GM03348 (cell line): ENCODE measurements at regions not wholly inside any gene's neighbourhood (a gene's known extent, or its start where the extent isn't known, plus 50 kb on each side); places are given as distances from the start of the nearest gene placed in this dataset.

Source experiments
- DNase-seq: peaks from one replicate; pipeline ENCODE4 v3.0.0; 2012; ENCODE audit warnings: low spot score

DNA sequence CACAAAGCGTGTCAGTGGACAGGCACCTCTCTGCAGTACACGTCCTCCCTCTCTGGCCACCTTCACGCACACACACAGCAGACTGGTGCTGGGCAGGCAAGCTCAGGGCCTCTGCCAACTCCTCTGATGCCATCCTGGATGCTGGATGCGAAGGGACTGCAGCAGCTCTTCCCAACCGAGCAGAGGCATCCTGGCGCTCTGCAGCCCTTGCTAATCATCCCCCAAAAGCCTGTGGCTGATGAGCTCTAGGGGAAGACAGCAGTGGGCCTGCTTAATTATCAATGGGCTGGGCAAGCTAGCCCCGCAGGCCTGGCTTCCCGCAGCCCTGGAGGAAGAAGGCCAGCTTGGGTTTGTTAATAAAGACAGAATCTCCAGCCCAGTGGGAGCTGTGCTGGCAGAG, 71.3 kb upstream of the TEX51 start:
- DNase-seq, result no peak

DNA sequence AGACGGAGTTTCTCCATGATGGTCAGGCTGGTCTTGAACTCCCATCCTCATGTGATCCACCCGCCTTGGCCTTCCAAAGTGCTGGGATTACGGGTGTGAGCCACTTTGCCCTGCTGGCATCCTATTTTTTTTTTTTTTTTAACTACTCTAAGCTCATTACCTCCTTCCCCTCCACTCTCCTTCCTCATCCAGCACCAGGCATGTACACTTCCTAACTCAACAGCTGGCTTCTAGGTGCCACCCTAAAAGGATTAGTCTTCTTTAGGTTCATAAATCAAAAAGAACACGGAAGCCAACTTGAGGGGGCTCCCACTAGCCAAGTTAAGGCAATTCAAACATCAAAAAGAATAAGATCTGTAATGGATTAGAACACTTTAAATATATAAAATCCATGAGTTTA, 70.6 kb upstream of the TEX51 start:
- DNase-seq, result no peak

GRCh38 chr2:126828491-126828890, 70.2 kb upstream of the TEX51 start:
- no peak for DNase-seq

DNA sequence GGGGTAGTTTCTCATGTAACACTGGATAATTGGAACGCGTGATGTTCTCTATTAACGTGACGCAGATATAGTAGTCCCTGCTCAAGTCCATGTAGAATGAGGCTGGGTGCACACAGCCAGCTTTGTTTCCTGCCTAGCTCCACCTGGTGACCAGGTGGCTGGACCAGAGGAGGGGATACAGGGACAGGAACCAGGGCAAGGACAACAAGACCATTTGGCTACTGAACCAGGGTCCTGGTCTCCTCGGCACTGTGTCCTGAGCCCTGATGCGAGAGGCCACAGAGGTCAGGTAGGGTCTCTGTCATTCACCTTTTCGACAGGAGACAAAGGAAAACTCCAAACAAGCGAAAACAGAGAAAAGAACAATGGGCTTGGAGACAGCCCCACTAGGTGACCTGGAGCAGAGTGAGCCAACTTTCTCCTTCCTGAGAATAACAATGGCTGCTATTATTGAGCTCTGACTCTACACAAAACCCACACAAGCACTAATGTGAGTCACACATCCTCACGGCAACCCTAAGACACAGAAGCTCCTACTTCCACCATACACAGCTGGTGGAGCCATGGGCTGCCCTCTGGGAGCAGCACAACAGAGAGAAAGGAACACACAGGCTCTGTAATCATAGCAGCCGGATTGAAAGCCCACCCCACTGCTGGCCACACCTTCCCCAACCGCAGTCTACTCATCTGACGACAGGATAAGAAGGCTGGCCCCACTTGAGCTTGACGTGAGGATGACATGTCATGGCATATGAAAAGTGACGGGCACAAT, 67.3 kb upstream of the TEX51 start:
- no peak for DNase-seq

- DNase-seq, result no peak
Observed at GRCh38 chr2:126832014-126832413, 66.7 kb upstream of the TEX51 start.

DNA sequence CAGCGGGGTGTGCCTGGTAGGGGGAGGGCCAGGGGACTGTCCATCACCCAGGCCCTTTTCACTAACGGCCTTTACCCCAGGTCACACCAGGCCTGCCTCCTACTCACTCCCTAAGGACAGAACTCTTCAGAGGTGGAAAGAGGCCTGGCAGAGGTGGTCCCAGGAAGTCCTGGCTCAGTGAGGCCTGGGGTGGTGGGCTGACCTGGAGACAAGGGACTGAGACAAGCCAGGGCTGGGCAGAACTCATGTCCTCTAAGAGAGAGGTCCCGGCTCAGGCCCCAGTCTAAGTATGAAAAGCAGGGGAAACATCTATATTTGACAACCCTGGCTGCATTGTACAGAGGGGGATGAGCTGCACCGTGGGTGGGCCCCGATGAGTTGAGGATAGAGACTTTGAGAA, 65.9 kb upstream of the TEX51 start:
- DNase-seq, result no peak

DNA sequence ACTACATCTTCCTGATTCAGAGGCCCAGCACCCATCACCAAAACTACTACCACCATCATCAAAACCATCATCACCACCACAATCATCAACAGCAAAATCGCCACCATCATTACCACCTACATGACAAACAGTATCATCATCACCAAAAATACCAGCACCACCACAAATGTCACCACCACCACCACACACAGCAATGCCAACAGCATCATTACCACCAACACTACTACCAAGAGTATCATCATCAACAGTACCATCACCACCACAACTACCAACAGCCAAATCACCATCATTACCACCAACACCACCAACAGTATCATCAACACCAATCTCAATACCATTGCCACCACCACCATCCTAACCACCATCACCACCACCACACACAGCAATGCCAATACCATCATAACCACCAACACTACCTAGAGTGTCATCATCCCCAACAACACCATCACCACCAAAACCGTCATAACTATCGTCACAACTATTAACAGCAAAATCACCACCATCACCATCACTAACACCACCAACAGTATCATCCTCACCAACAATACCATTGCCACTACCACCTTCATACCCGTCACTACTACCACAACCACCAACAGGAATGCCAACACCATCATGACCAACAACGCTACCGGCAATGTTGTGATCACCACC, 64.6 kb upstream of the TEX51 start:
- no peak for DNase-seq

DNA sequence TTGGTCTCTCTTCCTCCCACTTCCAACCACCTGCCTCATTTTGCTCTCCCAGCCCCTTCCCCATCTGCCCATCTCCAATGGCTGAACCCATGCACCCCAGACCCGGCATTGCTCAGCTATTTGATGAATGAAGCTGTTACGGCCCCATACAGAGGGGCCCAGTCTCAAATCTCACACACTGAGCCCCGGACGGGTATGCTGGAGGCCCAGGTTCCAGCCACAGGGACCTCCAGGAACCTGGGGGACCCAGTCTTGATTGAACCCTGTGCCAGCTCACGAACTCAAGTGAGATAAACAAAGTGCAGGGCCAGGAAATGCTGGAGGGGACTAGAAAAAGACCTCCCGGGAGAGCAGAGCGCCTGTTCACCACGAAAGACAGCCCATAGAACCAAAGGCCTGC, 63.4 kb upstream of the TEX51 start:
- no peak for DNase-seq

GRCh38 chr2:126835831-126836230, 62.9 kb upstream of the TEX51 start:
- DNase-seq, result no peak

DNA sequence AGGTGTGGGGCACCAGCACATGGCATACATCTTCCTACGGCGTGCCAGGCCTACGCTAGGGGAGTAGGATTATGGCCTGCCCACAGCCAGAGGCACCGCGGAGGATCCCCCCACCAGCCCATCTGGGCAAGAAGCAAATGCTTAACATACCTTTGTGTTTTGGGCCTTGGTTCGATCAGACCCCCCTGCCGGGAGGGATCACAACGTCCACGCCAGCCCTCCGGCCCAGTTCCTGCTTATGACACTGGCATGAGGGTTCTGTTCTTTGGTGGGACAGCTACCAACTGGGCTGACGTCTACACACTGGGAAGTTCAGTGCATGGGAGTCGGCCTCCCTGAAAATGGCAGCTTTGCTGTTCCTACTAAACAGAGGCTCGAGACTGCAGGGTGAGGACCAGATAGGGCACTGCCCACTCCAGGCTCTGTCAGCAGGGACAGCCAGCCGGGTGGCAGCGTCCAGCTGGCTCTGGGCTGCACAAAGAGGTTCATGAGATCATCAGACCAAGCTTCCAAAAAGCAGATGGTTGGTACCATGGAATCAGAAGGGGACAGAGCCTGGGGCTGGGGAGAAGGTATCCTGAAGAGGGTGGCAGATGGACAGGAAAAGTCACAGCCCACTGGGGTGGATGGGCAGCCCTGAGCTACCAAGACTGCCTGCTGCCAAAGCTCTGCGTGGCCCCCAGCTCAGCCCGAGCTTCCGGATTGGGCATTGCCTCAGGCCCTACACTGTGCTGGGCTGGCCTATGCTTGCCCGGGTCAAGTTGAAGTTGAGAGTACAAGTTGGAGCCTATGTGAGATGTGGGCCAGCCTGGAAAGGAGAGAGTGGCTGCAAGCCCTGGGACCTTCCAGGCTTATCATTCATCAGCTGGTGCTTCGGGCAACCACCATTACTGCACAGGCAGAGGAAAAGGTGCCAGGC, 61.7 kb upstream of the TEX51 start:
- no peak for DNase-seq

DNA sequence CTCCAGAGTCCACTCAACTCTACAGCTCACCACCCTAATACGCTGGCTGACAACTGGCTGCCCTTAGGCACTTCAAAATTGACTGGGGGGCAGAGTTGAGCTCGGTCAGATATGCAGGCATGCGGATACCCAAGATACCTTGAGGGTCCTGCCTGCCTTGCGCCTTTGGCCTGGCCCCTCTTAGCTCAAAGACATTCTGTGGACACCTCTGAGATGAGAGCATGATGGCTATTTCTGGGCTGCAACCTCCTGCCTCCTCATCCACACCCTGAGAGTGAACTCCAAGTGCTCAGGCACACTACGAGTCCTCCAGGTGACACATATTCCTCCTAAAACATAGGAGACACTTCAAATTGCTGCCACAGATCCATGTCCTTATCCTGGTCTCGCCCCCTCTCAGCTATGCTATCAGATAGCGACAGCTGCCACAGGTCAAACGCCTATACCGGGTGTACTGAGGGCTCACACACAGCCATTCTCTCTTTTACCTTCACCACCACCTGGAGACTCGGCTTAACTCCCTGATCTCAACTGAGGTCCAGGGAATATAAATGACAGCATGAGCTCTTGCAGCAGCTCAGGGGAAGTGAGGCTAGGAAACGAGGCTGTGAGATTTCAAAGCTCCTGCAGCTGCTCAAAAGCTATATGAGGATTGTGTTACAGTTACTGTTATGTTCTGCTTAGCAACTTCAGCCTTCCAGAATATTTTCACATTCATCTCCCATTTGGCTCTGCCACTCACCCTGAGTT, 60.5 kb upstream of the TEX51 start:
- DNase-seq, result no peak

DNA sequence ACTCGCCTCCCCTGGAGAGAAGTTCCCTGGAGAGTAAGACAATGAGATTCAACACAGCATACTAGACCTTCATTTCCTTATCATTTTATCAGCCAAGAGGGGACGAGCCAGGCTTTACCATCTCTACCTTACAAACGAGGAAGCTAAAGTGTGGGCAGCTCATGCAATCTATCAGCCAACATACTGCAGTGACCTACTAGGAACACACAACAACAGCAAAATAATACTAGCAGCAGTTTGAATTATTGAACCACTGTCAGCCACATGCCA, 60.0 kb upstream of the TEX51 start:
- DNase-seq, result no peak

DNA sequence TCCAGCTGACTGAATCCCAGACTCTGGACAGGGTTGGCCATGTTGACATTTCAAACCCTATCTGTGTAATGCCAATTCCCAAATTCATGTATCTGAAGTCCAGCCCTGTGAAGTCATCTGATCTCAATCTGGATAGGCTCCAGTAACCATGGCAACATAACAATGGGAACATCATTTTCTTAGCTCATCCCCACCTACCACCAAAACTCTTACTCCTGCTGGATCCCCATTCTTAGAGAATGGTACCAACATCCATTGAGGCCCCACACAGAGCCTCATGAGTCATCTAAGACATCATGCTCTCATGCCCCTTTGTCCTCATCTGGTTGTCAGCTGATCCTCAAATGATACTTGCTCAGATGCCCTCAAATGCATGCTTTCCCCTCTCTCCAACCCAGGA, 58.9 kb upstream of the TEX51 start:
- no peak for DNase-seq

- DNase-seq, result no peak
Observed at GRCh38 chr2:126843081-126843480, 55.6 kb upstream of the TEX51 start.

GRCh38 chr2:126846241-126846640, 52.4 kb upstream of the TEX51 start:
- DNase-seq, result no peak
